ELF-1 (cell line): ENCODE measurements at regions not wholly inside any gene's neighbourhood (a gene's known extent, or its start where the extent isn't known, plus 50 kb on each side); places are given as distances from the start of the nearest gene placed in this dataset.
A peak's percentile ranks its signal among the peaks of the same experiment; 100 is the strongest.

ENCODE experiments used
- DNase-seq: peaks from one replicate; pipeline ENCODE4 v3.0.0-alpha.2; 2016; ENCODE audit warnings: low read depth, low spot score

DNA sequence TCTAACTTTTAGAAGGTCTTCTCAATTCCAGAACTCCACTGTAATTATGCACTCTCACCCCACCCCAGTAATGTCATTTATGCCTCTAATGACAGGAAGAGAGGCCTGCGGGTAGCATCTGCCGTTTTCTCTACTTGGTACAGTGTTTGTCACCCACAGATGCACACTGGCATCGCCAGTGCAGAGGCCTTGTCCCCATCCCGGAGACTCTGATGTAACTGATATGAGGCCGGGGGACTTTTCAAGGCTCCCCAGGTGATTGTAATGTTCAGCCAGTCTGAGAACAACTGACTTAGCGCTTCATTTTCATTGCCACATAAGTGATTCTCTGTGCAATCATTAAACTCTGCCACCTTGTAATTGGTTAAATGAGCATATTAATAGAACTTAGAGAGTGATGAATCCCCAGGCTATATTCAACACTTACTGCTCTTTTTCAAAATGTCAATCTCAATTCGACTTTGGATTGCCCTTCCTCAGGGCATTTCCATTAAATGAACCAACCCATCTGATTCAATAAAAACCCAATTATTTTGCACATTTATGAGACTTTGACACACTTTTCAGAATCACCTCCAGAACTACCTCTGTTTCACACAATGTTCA, 113.2 kb downstream of the HERPUD2 start:
- DNase-seq: no peak

DNA sequence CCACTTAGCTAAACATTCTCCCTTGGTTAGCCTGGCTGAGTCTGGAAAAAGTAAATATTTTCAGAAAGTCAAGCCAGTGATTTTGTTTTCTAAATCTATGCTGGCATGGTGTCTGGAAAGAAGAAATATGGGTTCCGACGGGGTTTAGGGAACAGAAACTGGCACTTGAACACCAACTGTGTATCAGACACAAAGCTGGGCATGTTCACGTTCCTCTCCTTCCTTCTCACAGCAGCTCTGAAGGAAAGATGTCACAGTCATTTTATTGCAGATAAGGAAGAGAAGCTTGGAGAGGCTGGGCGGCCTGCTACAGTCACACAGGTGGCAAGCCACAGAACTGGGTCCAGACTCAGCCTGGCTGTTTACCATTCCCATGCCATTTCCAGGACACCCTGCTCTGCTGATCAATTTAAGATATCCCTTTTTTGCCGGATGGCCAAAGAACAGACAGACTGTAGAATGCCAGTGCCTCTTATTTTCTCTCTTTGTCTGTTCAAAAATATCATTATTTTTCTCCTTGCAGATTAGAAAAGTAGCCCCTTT, 118.8 kb downstream of the HERPUD2 start:
- DNase-seq: no peak

GRCh38 chr7:35571611-35572240, 123.2 kb downstream of the HERPUD2 start:
- no peak for DNase-seq

DNA sequence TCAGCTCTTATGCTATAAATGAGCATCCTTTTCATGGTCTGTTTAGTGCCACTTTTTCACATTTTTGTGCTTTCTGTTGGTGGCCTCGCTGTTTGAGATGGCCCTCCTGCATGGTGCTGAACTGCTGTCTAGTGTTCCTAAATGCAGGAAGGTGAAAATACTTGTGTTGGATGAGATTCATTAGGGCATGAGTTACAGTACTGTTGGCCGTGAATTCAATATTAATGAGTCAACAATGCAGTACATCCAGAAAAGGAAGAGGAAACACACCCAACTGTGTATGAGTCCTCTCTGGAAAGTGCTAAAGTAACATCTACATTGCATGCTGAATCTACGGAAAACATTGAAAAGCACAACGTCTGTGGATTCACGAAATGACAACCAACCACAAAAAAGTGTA, 124.0 kb downstream of the HERPUD2 start:
- no peak for DNase-seq

DNA sequence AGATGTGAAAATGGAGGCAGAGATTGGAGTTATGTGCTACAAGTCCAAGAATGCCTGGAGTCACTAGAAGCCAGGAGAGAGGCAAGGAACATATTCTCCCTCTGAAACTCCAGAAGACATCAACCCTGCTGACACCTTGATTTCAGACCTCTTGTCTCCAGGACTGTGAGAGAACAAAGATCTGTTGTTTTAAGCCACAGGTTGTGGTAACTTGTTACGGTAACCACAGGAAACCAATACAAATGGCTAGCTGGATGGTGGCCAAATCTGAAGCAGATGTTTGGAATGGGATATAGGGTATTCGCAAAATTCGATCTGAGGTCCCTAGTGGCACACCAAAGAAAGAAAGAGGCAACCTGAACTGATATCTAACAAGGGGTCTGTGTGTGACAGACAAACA, 129.0 kb downstream of the HERPUD2 start:
- no peak for DNase-seq

- no peak for DNase-seq
These were observed 136.1 kb downstream of the HERPUD2 start for GRCh38 chr7:35558841-35559240.

DNA sequence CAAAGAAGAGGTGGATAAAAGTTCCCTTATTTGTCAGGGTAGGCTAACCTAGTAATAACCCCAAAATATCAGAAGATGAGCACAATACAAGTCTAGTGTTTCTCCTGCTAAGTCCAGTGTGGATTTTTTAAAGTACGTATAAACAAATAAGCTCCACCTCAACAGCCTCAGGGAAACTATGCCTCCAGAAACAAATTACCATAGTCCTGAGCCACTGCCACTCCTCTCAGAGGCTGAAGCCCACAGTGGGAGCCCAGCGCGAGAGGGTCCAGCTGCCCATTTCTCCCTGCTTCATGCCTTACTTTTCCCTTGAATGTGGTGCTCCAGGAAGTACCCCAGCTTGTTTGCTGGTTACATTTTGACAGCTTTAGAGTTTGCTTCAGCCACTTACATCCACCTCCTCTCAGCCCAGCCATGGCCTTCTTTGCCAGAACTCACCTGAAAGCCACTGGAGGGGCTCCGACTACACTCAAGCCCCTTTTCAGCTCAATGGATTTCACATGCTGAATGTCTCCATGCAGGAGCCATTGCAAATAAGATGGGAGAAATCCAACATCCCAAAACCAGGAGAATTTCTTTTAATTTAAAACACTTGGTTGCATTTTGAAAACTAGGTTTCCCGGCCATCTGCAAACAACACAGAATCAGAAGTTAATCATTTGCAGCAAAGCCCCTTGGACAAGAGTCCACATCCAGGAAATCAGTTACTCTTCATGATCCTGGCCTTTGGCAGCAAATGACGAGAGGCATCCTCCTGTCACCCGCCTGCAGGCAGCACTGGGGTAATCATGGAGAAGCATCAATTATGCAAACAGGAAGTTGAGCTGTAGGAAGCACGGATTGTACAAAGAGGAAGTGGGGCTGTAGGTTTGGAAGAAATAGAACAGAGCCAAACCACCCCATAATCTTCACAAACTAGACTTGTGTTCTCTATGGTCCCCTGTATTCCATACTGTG, 138.1 kb downstream of the HERPUD2 start:
- no peak for DNase-seq

GRCh38 chr7:35555934-35556333, 139.0 kb downstream of the HERPUD2 start:
- no peak for DNase-seq

DNA sequence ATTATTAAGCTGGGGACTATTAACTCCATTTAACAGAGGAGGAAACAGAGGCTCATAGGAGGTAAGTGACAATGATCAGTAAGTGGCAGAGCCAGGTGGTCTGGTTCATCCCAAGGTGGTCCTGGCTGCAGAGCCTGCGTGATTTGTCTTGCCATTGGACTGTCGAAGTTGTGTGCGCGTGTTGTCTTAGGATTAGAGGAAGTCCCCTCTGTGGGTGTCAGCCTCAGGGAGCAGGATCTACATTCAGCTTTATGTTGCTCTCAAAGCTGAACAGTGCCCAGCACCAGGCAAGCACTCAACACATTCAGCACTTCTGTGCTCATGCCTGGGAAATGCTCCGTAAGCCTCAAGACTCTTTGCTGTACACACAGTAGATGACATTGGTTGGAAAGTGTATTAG, 139.5 kb downstream of the HERPUD2 start:
- no peak for DNase-seq

GRCh38 chr7:35553519-35553918, 141.4 kb downstream of the HERPUD2 start:
- no peak for DNase-seq

DNA sequence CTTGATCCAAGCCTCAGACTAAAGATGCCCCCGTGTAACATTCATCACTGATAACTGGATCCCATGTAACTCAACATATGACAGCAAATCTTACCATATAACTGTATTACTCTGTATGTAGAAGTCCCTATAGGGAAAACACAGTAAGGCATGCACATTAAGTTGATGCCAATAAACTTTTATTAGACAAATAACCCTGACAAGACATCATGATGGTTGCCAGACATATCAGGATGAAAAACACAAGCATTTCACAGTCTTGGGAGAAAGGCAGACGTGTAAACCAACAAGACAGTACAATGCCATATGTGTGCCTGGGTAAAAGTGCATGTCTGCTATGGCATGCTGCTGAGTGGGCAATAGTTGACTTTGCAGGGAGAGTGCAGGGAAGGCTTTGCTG, 142.2 kb downstream of the HERPUD2 start:
- DNase-seq: no peak

DNA sequence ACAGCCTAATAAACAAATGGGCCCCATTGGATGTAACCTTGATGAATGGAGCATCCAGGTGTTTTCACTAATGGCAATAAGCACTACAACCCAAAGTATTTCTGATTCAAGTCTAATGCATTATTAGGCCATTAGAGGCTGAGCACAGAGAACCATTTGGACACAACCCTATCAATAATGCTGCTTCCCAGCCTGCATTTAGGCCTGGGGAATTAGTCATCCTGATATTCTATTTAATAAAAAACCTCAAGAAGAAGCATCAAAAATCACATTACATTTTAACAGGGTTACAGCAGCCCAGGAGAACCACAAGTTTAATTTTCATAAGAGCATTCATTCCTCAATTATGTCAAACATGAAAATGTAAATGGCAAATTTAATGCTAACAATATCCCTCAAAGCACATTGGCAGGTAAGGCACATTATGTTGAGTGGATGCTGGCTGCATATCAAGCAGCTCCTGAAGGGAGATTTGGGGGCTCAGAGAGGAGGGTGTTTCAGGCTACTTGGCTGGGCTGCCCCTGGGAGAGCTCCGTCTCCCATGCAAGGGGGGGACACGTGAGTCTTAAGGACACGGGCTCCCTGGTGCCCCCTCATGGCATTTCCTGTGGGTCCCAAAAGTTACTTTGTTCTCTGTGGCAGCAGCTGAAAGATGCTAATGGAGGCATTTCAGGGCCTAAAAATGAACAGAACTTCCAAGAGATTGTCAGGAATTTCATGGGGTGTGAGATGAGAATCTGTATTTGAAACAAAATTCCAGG, 143.4 kb downstream of the HERPUD2 start:
- no peak for DNase-seq

DNA sequence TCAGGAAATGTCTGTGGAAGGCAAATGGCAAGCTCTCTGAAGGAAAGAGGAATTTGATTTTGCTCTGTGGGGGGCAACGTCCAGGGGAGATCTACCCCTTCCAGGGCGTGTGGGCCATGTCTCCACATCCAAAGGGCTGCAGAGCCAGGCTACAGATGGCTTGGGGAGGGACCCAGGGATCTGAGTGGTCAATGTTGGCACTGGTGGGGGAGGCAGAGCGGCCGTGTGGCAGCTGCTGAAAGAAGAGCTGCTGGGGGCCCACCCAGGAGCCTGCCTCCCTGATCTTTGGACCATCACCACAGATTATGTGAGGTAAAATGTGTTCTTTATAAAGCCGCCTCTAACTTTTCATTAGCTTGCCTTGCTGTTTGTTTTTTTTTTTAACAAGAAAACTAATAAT, 144.1 kb downstream of the HERPUD2 start:
- no peak for DNase-seq

DNA sequence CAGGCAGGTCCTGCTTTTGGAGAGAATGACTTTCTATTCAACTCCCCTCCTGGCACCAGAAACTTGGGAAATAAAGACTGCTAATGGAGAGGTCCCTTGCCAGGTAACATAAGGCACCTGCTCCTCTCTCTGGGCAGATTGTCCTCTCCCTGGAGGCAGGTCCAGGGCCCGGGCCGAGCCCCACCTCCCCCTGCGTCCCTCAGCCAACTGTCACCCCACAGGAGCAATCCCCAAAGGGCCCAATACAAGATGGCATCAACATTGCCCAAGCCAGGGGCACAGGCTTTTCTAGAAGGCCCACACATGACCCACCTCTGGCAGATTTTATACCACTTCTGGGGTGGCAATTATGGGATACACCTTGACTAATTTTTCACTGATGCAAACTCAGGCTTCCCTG, 145.2 kb downstream of the HERPUD2 start:
- no peak for DNase-seq

GRCh38 chr7:35548291-35548690, 146.6 kb downstream of the HERPUD2 start:
- no peak for DNase-seq

DNA sequence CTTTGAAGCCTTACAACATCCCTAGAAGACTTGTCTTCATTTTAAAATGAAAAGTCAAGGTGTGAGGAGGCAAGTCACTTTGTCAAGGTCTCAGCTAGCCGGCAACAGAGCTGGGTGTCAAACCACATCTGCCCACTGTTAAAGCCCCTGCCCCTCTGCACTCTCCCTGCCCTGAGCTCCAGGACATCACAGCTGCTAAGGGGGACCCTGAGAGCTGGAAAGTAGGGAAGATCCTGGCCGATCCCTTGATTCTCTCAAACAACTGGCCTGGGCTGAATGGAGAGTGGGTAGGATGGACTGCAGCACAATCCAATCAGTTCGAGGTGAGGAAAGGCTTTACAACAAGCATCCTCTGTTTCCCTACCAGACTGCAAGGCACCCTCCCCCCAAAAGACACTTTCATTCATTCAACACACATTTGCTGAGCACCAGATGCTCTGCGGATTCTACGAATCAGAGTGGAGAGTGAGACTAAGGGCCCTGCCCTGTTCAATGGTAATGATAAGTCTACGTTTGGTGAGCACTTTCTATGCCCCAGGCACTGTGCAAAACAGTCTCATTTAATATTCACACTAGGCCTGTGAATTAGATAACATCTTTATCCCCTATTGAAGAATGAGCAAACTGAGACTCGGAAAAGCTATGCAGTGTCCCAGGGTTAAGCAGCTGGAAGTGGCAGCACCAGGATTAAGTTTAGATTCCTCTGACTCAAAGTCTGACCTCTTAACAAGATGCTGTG, 148.1 kb downstream of the HERPUD2 start:
- DNase-seq: no peak

DNA sequence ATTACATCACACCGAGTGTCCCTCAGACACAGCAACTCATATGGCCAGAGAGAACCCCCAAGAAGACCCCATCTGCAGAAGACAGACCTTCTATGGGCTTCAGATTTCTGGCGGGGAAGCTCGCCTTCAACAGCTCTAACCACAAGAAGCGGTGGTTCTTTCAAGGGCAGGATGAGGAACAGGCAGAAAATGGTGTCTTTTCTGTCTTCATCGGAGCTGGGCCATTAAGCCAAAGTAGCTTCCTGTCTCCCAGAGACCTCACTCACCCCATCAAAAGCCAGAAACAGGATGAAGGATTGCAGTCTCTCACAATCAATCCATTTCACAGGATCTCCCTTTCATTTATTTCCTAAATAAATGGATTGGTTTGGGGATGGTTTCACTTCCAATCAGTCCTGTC, 149.1 kb downstream of the HERPUD2 start:
- no peak for DNase-seq

DNA sequence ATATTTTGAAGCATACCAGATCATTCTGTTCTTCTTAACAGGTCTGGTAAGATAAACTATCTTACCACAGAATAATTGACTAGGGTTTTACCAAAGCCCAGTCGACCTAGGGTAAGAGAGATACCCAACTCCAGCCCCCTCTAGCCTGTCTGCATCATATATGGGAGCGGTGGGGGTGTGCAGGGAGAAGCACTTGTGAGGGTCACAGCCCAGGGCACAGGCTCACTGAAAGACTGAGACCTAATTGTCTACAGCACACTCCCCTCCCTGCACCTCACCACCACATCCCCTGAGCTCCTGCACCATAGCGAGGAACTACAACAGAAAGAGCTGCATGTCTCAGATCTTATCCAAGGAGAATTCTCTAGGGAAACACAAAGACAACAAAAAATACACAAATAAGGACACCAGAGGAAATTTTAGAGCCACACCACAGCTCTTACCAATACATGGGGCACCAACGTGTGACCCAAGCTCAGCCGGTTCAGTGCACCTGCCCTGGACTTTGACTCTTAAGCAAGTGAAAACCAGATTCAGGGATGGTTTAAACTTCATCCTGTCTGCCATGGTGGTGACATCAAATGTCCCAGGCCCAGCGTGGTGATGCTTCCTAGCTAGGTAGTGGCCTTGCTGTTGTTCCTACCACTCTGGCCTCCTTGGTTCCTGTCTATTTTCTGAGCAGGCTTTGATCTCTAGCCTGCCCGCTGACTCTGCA, 150.8 kb downstream of the HERPUD2 start:
- DNase-seq: no peak

GRCh38 chr7:35537067-35538023, 157.6 kb downstream of the HERPUD2 start:
- DNase-seq: peak; percentile 91
